ENCODE measurements at regions not wholly inside any gene's neighbourhood (a gene's known extent, or its start where the extent isn't known, plus 50 kb on each side); places are given as distances from the start of the nearest gene placed in this dataset.

DNA sequence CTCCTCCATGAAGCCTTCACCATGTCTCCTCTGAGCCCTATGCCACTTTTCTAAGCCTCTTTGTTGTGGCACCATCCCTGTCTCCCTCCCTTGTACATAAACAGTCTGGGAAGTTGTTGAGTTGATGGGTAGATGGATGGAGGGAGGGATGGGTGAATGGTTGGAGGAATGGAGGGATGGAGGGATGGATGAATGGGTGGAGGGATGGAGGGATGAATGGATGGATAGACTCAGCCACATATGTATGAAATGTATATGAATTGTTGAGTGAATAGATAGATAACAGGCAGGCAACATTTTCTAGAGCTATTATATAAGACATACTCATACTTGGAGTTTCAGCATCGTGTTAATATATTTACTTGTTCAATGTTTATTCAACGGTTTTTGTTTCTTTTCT lies 58.3 kb upstream of the HES1 start:
- H3K4me1 ChIP-seq, result no peaks in the 10 kb centered on the region

DNA sequence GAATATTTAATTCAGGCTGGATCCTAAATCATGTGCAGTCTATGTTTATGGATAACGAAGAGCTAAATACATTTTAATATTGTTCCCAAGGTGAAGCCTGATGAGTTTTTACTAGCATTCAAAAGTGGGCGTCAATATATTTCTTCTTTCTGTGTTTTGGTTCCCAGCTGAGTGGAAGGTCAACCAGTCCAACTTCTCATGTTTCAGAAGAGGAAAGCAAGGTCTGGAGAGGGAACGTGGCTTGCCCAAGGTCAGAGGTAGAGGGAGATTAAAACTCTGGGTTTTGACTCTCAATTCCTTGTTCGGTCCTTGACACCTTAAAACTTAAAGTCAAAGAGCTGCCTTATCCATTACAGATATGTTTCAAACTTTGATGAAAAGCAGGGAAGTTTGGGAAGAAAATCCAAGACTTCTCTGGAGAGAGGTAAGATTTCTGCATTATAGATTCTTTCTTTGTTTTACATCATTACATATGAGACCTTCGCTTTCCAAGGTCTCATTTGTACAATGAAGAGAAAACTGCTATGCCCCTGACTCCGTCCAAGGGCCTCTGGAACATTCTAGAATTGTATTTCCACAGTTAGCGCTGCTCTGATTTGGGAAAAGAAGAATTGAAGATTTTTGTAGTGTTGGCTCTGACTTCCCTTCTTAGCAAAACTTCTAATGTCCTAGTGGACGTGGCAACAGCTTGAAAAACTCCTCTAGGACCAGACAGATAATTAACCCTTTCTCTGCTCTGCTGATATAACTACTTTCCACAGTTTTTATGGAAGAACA lies 57.7 kb upstream of the HES1 start:
- Histone ChIP-seq H3K36me3 (ENCODE audit: control insufficient read depth, insufficient read depth, low read length) (no peaks in the 10 kb centered on the region), H3K27ac (no peak overlapping the region), H3K4me2 (ENCODE audit: low read length) (no peak overlapping the region), H3K4me1 (no peaks in the 10 kb centered on the region), H2AFZ (no peak overlapping the region), H3K4me3 (ENCODE audit: low read depth, low read length) (no peak overlapping the region), H3K27me3 (ENCODE audit: control insufficient read depth, insufficient read depth, low read length) (no peaks in the 10 kb centered on the region), H3K79me2 (no peaks in the 10 kb centered on the region), H3K9ac (no peak overlapping the region), H3K9me3 (ENCODE audit: control insufficient read depth, low read length) (no peaks in the 10 kb centered on the region)
- TF ChIP-seq CTCF (IDR thresholded peaks at IDR 0.05), result no peak

More for the DNA sequence above, 58.3 kb upstream of the HES1 start:
- Histone ChIP-seq H3K27me3 (ENCODE audit: control insufficient read depth, insufficient read depth, low read length) (no peaks in the 10 kb centered on the region), H3K36me3 (ENCODE audit: control insufficient read depth, insufficient read depth, low read length) (no peaks in the 10 kb centered on the region), H2AFZ (no peak overlapping the region), H3K9me3 (ENCODE audit: control insufficient read depth, low read length) (no peaks in the 10 kb centered on the region), H3K27ac (no peak overlapping the region), H3K9ac (no peak overlapping the region), H3K79me2 (no peaks in the 10 kb centered on the region), H3K4me3 (ENCODE audit: low read depth, low read length) (no peak overlapping the region), H3K4me2 (ENCODE audit: low read length) (no peak overlapping the region)
- no peak for TF ChIP-seq CTCF (IDR thresholded peaks at IDR 0.05)

GRCh38 chr3:194079702-194080172 lies 56.2 kb upstream of the HES1 start:
- Histone ChIP-seq H3K4me3 (ENCODE audit: low read depth, low read length) (no peak overlapping the region), H3K27ac (no peak overlapping the region), H2AFZ (no peak overlapping the region), H3K4me2 (ENCODE audit: low read length) (no peak overlapping the region), H3K79me2 (no peaks in the 10 kb centered on the region), H3K9ac (no peak overlapping the region), H3K9me3 (ENCODE audit: control insufficient read depth, low read length) (no peaks in the 10 kb centered on the region), H3K27me3 (ENCODE audit: control insufficient read depth, insufficient read depth, low read length) (no peaks in the 10 kb centered on the region), H3K36me3 (ENCODE audit: control insufficient read depth, insufficient read depth, low read length) (no peaks in the 10 kb centered on the region), H3K4me1 (no peaks in the 10 kb centered on the region)
- TF ChIP-seq CTCF (IDR thresholded peaks at IDR 0.05), result no peak

GRCh38 chr3:194080436-194080835 lies 55.5 kb upstream of the HES1 start:
- no peak overlapping the region for H3K4me2 ChIP-seq (ENCODE audit: low read length)
- H3K79me2 ChIP-seq, result no peaks in the 10 kb centered on the region
- H3K9ac ChIP-seq, result no peak overlapping the region
- no peaks in the 10 kb centered on the region for H3K9me3 ChIP-seq (ENCODE audit: control insufficient read depth, low read length)
- no peaks in the 10 kb centered on the region for H3K27me3 ChIP-seq (ENCODE audit: control insufficient read depth, insufficient read depth, low read length)
- no peak overlapping the region for H2AFZ ChIP-seq
- no peaks in the 10 kb centered on the region for H3K36me3 ChIP-seq (ENCODE audit: control insufficient read depth, insufficient read depth, low read length)
- no peak for TF ChIP-seq CTCF (IDR thresholded peaks at IDR 0.05)
- H3K4me3 ChIP-seq (ENCODE audit: low read depth, low read length), result no peak overlapping the region
- no peak overlapping the region for H3K27ac ChIP-seq
- no peaks in the 10 kb centered on the region for H3K4me1 ChIP-seq
